CD4-positive, CD25-positive, alpha-beta regulatory T cell (primary cell): ENCODE measurements at regions not wholly inside any gene's neighbourhood (a gene's known extent, or its start where the extent isn't known, plus 50 kb on each side); places are given as distances from the start of the nearest gene placed in this dataset.

Experiments used
- ATAC-seq, 2 donors: fragments of 150-1000 bp; cut with Tn5 transposase; one replicate each; pipeline ENCODE4 v1.10.0; 2021; ENCODE audit warnings: low read depth in 2 of 2, moderate number of reproducible peaks in 2 of 2, moderate library complexity in 1 of 2
- DNase-seq, 3 donors: peaks; one replicate each; pipeline versions ENCODE4 v3.0.0 to v3.0.0-alpha.2; 2012 to 2022; ENCODE audit warnings: mixed read lengths in 1 of 3
- H3K27ac ChIP-seq: one replicate; pipeline ENCODE4 v1.7.0; 2013; ENCODE audit warnings: mild to moderate bottlenecking, low read length; ENCODE audit not compliant: insufficient read depth, poor library complexity, severe bottlenecking
- H3K27me3 ChIP-seq: one replicate; pipeline ENCODE4 v1.7.0; 2013; ENCODE audit warnings: low read length; ENCODE audit not compliant: control insufficient read depth, insufficient read depth
- H3K36me3 ChIP-seq: one replicate; pipeline ENCODE4 v1.7.0; 2013; ENCODE audit warnings: mild to moderate bottlenecking, low read length, moderate library complexity; ENCODE audit not compliant: control insufficient read depth, insufficient read depth
- H3K4me1 ChIP-seq: 2 replicates; pipeline ENCODE4 v1.7.0; 2013; ENCODE audit warnings: mild to moderate bottlenecking, low read length; ENCODE audit not compliant: insufficient read depth, control insufficient read depth, poor library complexity, severe bottlenecking
- H3K4me3 ChIP-seq: one replicate; pipeline ENCODE4 v1.7.0; 2013; ENCODE audit warnings: low read depth, mild to moderate bottlenecking, low read length, moderate library complexity
- H3K9me3 ChIP-seq, 2 experiments: 1 replicate in 1 of 2; 2 replicates in 1 of 2; pipeline ENCODE4 v1.7.0; 2013; ENCODE audit warnings: low read length in 2 of 2, mild to moderate bottlenecking in 1 of 2, moderate library complexity in 1 of 2; ENCODE audit not compliant: control insufficient read depth in 2 of 2
- H3K27ac Mint-ChIP-seq, 3 donors: one replicate each; pipeline ENCODE4 v1.8.0; 2020 to 2022; ENCODE audit warnings: mild to moderate bottlenecking in 3 of 3, mixed read lengths in 3 of 3, moderate library complexity in 2 of 3
- H3K27me3 Mint-ChIP-seq: one replicate; pipeline ENCODE4 v1.8.0; 2022; ENCODE audit warnings: mild to moderate bottlenecking, mixed read lengths
- H3K36me3 Mint-ChIP-seq: one replicate; pipeline ENCODE4 v1.8.0; 2020; ENCODE audit warnings: mixed read lengths
- H3K4me1 Mint-ChIP-seq, 4 donors: one replicate each; pipeline ENCODE4 v1.8.0; 2020 to 2022; ENCODE audit warnings: mixed read lengths in 4 of 4, mild to moderate bottlenecking in 1 of 4
- H3K4me3 Mint-ChIP-seq, 4 donors: one replicate each; pipeline ENCODE4 v1.8.0; 2020 to 2022; ENCODE audit warnings: mild to moderate bottlenecking in 4 of 4, mixed read lengths in 4 of 4, moderate library complexity in 3 of 4
- H3K9me3 Mint-ChIP-seq, 7 donors: one replicate each; pipeline ENCODE4 v1.8.0; 2020 to 2022; ENCODE audit warnings: mixed read lengths in 7 of 7, mild to moderate bottlenecking in 3 of 7, moderate library complexity in 2 of 7

- peaks cover 0 to 1% (median 0%) of the 10 kb centered on the region in 7 donors for H3K9me3 Mint-ChIP-seq
- Histone ChIP-seq H3K27me3 (no peaks in the 10 kb centered on the region), H3K4me3 (no peak overlapping the region), H3K9me3 (no peaks in the 10 kb centered on the region), H3K4me1 (no peaks in the 10 kb centered on the region), H3K27ac (no peak overlapping the region), H3K36me3 (no peaks in the 10 kb centered on the region)
- H3K4me1 Mint-ChIP-seq = peaks cover 0 to 2% (median 0%) of the 10 kb centered on the region in 4 donors
- no peak for DNase-seq
- no peak for ATAC-seq
- H3K27ac Mint-ChIP-seq = no peak overlapping the region
- H3K27me3 Mint-ChIP-seq = peaks cover 4% of the 10 kb centered on the region
- H3K36me3 Mint-ChIP-seq = no peaks in the 10 kb centered on the region
- no peak overlapping the region for H3K4me3 Mint-ChIP-seq
Observed at GRCh38 chr2:120932881-120933280, 197.2 kb downstream of the GLI2 start.

- H3K4me1 ChIP-seq = no peaks in the 10 kb centered on the region
- no peak for ATAC-seq
- H3K9me3 ChIP-seq = no peaks in the 10 kb centered on the region
- peaks cover 4% of the 10 kb centered on the region for H3K27me3 Mint-ChIP-seq
- H3K27me3 ChIP-seq = no peaks in the 10 kb centered on the region
- no peaks in the 10 kb centered on the region for H3K36me3 ChIP-seq
- H3K36me3 Mint-ChIP-seq = no peaks in the 10 kb centered on the region
- DNase-seq = no peak
- H3K4me1 Mint-ChIP-seq = peaks cover 0 to 2% (median 0%) of the 10 kb centered on the region in 4 donors
- H3K4me3 ChIP-seq = no peak overlapping the region
- H3K9me3 Mint-ChIP-seq = peaks cover 0 to 1% (median 0%) of the 10 kb centered on the region in 7 donors
- no peak overlapping the region for H3K27ac ChIP-seq
- H3K4me3 Mint-ChIP-seq = no peak overlapping the region
- H3K27ac Mint-ChIP-seq = no peak overlapping the region
Observed at GRCh38 chr2:120933693-120934573, 198.3 kb downstream of the GLI2 start.

- Mint-ChIP-seq H3K27me3 (peaks cover 4% of the 10 kb centered on the region), H3K4me3 (no peak overlapping the region), H3K27ac (no peak overlapping the region), H3K36me3 (no peaks in the 10 kb centered on the region), H3K9me3 (peaks cover 0 to 1% (median 0%) of the 10 kb centered on the region in 7 donors), H3K4me1 (peaks cover 0 to 2% (median 0%) of the 10 kb centered on the region in 4 donors)
- Histone ChIP-seq H3K9me3 (no peaks in the 10 kb centered on the region), H3K4me3 (no peak overlapping the region), H3K27ac (no peak overlapping the region), H3K27me3 (no peaks in the 10 kb centered on the region), H3K36me3 (no peaks in the 10 kb centered on the region), H3K4me1 (no peaks in the 10 kb centered on the region)
- ATAC-seq (no peak), DNase-seq (no peak)
Observed at GRCh38 chr2:120934574-120935338, 199.1 kb downstream of the GLI2 start.

- DNase-seq (no peak), ATAC-seq (no peak)
- H3K9me3 Mint-ChIP-seq = peaks cover 0 to 1% (median 0%) of the 10 kb centered on the region in 7 donors
- no peak overlapping the region for H3K27ac Mint-ChIP-seq
- Histone ChIP-seq H3K9me3 (no peaks in the 10 kb centered on the region), H3K4me1 (no peaks in the 10 kb centered on the region), H3K36me3 (no peaks in the 10 kb centered on the region), H3K27ac (no peak overlapping the region), H3K4me3 (no peak overlapping the region), H3K27me3 (no peaks in the 10 kb centered on the region)
- H3K27me3 Mint-ChIP-seq = peaks cover 4% of the 10 kb centered on the region
- no peak overlapping the region for H3K4me3 Mint-ChIP-seq
- no peaks in the 10 kb centered on the region for H3K36me3 Mint-ChIP-seq
- peaks cover 0 to 2% (median 0%) of the 10 kb centered on the region in 4 donors for H3K4me1 Mint-ChIP-seq
Observed at GRCh38 chr2:120935339-120936313, 200.0 kb downstream of the GLI2 start.

- Histone ChIP-seq H3K36me3 (no peaks in the 10 kb centered on the region), H3K27me3 (no peaks in the 10 kb centered on the region), H3K4me1 (no peaks in the 10 kb centered on the region), H3K4me3 (no peak overlapping the region), H3K9me3 (no peaks in the 10 kb centered on the region), H3K27ac (no peak overlapping the region)
- Mint-ChIP-seq H3K4me3 (no peak overlapping the region), H3K27me3 (peaks cover 4% of the 10 kb centered on the region), H3K36me3 (no peaks in the 10 kb centered on the region), H3K27ac (peak overlapping the region in 1 of 3 donors; percentile 38), H3K9me3 (peaks cover 0 to 1% (median 0%) of the 10 kb centered on the region in 7 donors), H3K4me1 (peaks cover 0 to 2% (median 0%) of the 10 kb centered on the region in 4 donors)
- no peak for DNase-seq
- ATAC-seq = no peak
Observed at GRCh38 chr2:120936476-120937334, 201.0 kb downstream of the GLI2 start.

- Mint-ChIP-seq H3K4me1 (no peaks in the 10 kb centered on the region), H3K27me3 (peaks cover 4% of the 10 kb centered on the region), H3K4me3 (no peak overlapping the region), H3K27ac (no peak overlapping the region), H3K9me3 (peaks cover 0 to 1% (median 0%) of the 10 kb centered on the region in 7 donors), H3K36me3 (no peaks in the 10 kb centered on the region)
- Histone ChIP-seq H3K27ac (no peak overlapping the region), H3K4me1 (no peaks in the 10 kb centered on the region), H3K27me3 (no peaks in the 10 kb centered on the region), H3K36me3 (no peaks in the 10 kb centered on the region), H3K9me3 (no peaks in the 10 kb centered on the region), H3K4me3 (no peak overlapping the region)
- DNase-seq (no peak), ATAC-seq (no peak)
Observed at GRCh38 chr2:120937686-120938044, 202.0 kb downstream of the GLI2 start.
